ENCODE measurements at regions not wholly inside any gene's neighbourhood (a gene's known extent, or its start where the extent isn't known, plus 50 kb on each side); places are given as distances from the start of the nearest gene placed in this dataset.

DNA sequence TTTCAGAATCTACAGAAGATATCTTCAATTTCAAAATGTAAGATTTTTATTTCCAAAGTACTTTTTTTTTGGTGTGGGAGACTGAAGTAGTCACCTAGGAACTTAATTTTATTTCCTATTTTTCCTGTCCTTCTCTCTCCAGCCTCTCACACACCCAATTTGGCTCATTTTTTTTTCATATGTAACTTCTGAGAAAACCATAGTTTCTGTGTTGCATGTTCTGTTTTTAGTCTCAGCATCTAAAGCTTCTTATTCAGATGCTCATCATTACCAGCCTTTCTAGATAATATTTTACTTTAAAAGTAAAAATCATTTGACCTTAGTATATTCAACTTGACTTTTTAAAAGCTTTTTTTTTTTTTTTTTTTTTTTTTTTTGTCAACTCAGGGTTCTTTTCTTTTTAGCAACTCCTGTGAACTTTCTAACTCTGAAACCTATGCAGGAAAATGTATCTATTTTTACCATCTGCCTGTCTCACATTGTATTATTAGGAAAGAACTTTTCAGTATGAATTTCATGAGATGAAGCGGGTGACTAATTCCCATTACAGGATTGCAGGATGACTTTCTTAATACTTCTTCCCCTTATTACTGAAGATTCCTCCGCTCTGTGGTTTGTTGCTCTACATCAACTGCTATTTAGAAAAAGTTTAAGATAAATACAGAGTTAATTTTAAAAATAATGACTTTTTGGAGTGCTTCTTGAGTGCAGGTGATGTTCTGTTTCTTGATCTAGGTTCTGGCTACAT, 73.6 kb upstream of the LSM8 start:
- no peak for TF ChIP-seq CTCF (IDR thresholded peaks at IDR 0.05; ENCODE audit: insufficient read depth, low read length, poor library complexity, severe bottlenecking)
- TF ChIP-seq EZH2phosphoT487 (conservative IDR thresholded peaks at IDR 0.05; ENCODE audit: low read length): no peak
